Uterus (tissue), 3 donors: ENCODE measurements at regions not wholly inside any gene's neighbourhood (a gene's known extent, or its start where the extent isn't known, plus 50 kb on each side); places are given as distances from the start of the nearest gene placed in this dataset.

Experiments used
- DNase-seq, 2 donors: peaks; one replicate each; pipeline ENCODE4 v3.0.0-alpha.2; 2019 to 2020
- H3K27ac ChIP-seq, 2 donors: fragments of 200-600 bp; sonication (generic); 1 replicate in 1 of 2; 2 replicates in 1 of 2; pipeline ENCODE4 v1.5.1; 2016 to 2018
- H3K27me3 ChIP-seq, 2 donors: fragments of 200-600 bp; sonication (generic); one replicate each; pipeline ENCODE4 v1.5.1; 2018 to 2019; ENCODE audit warnings: control low read depth in 1 of 2
- H3K36me3 ChIP-seq, 2 donors: fragments of 200-600 bp; sonication (generic); one replicate each; pipeline ENCODE4 v1.5.1; 2019; ENCODE audit warnings: control low read depth in 1 of 2
- H3K4me1 ChIP-seq, 2 donors: fragments of 200-600 bp; sonication (generic); one replicate each; pipeline ENCODE4 v1.5.1; 2018 to 2019; ENCODE audit warnings: control low read depth in 1 of 2
- H3K4me3 ChIP-seq, 2 donors: fragments of 200-600 bp; sonication (generic); 1 replicate in 1 of 2; 2 replicates in 1 of 2; pipeline ENCODE4 v1.5.1; 2018 to 2019; ENCODE audit warnings: mild to moderate bottlenecking in 1 of 2
- H3K9me3 ChIP-seq, 2 donors: fragments of 200-600 bp; sonication (generic); one replicate each; pipeline ENCODE4 v1.5.1; 2019; ENCODE audit warnings: control low read depth in 1 of 2
- CTCF ChIP-seq, 4 experiments: fragments of 200-600 bp in 2 of 4; fragments of 450-650 bp in 2 of 4; sonication (generic) in 2 of 4; IDR thresholded peaks; one replicate each; pipeline ENCODE4 v1.5.1; 2016 to 2019; ENCODE audit warnings: antibody characterized with exemption in 4 of 4, mild to moderate bottlenecking in 2 of 4, moderate library complexity in 1 of 4
- POLR2A ChIP-seq, 2 donors: fragments of 450-650 bp; IDR thresholded peaks; one replicate each; pipeline ENCODE4 v1.6.1; 2016; ENCODE audit warnings: antibody characterized with exemption in 2 of 2, mild to moderate bottlenecking in 1 of 2, moderate library complexity in 1 of 2
- intact Hi-C: fragments of 100-400 bp; cut with DNase I; formaldehyde crosslinking; loops from one replicate; pipeline ENCODE4 v1.15.1; 2023; ENCODE audit warnings: low total_unique reads
- donor health status: DM: yes; HTN: yes; CAD: no.

DNA sequence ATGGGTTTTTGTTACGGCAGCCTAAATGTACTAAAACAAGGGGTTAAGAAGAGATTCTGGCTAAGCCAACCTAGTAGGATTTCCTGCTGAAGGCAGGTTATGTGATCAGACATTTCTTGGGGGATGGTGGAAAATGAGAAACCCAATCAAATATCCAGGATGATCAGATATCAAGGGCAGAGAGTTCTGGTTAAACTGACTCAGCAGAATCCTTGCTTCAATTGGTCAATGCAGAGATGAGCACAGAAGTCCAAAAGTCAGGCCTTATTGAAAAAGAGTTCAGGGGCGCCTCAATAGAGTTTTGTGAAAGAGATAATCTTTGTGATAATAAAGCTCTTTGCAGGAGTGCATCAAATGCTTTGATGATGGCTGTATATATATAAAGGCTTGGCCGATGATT lies 237.1 kb downstream of the AMY1C start:
- intact Hi-C loops: no loop called here
- TF ChIP-seq CTCF (IDR thresholded peaks at IDR 0.05) (no peak), POLR2A (IDR thresholded peaks at IDR 0.05) (no peak)
- no peak for DNase-seq

GRCh38 chr1:103997631-103998030 lies 247.9 kb downstream of the AMY1C start:
- Histone ChIP-seq H3K9me3 (no peaks in the 10 kb centered on the region), H3K27ac (no peak overlapping the region), H3K27me3 (no peaks in the 10 kb centered on the region), H3K36me3 (no peaks in the 10 kb centered on the region), H3K4me3 (no peak overlapping the region), H3K4me1 (no peaks in the 10 kb centered on the region)
- intact Hi-C loops: no loop called here
- no peak for TF ChIP-seq POLR2A (IDR thresholded peaks at IDR 0.05)
- no peak for TF ChIP-seq CTCF (IDR thresholded peaks at IDR 0.05)
- no peak for DNase-seq

More for the DNA sequence above, 237.1 kb downstream of the AMY1C start:
- no peak overlapping the region for H3K4me3 ChIP-seq
- H3K27me3 ChIP-seq: no peaks in the 10 kb centered on the region
- no peaks in the 10 kb centered on the region for H3K9me3 ChIP-seq
- no peaks in the 10 kb centered on the region for H3K36me3 ChIP-seq
- no peaks in the 10 kb centered on the region for H3K4me1 ChIP-seq
- H3K27ac ChIP-seq: no peak overlapping the region

- DNase-seq: no peak
- H3K9me3 ChIP-seq: no peaks in the 10 kb centered on the region
Observed at GRCh38 chr1:104018922-104019674, 269.4 kb downstream of the AMY1C start.

GRCh38 chr1:104019675-104020049 lies 270.0 kb downstream of the AMY1C start:
- Histone ChIP-seq H3K27ac (no peak overlapping the region), H3K27me3 (no peaks in the 10 kb centered on the region), H3K9me3 (no peaks in the 10 kb centered on the region), H3K4me1 (no peaks in the 10 kb centered on the region), H3K4me3 (no peak overlapping the region), H3K36me3 (no peaks in the 10 kb centered on the region)
- TF ChIP-seq CTCF (IDR thresholded peaks at IDR 0.05): no peak
- no peak for TF ChIP-seq POLR2A (IDR thresholded peaks at IDR 0.05)
- intact Hi-C loops: no loop called here
- DNase-seq: no peak

More at GRCh38 chr1:104018922-104019674, 269.4 kb downstream of the AMY1C start:
- Histone ChIP-seq H3K4me3 (no peak overlapping the region), H3K27ac (no peak overlapping the region), H3K36me3 (no peaks in the 10 kb centered on the region), H3K27me3 (no peaks in the 10 kb centered on the region), H3K4me1 (no peaks in the 10 kb centered on the region)
- intact Hi-C loops: no loop called here
- no peak for TF ChIP-seq CTCF (IDR thresholded peaks at IDR 0.05)
- no peak for TF ChIP-seq POLR2A (IDR thresholded peaks at IDR 0.05)

- DNase-seq: no peak
- no peak overlapping the region for H3K27ac ChIP-seq
- no peaks in the 10 kb centered on the region for H3K36me3 ChIP-seq
- no peak for TF ChIP-seq POLR2A (IDR thresholded peaks at IDR 0.05)
- no peak for TF ChIP-seq CTCF (IDR thresholded peaks at IDR 0.05)
- no peaks in the 10 kb centered on the region for H3K9me3 ChIP-seq
- H3K4me3 ChIP-seq: no peak overlapping the region
- no peaks in the 10 kb centered on the region for H3K4me1 ChIP-seq
- intact Hi-C loops: no loop called here
- no peaks in the 10 kb centered on the region for H3K27me3 ChIP-seq
Observed at GRCh38 chr1:104028416-104029035, 278.8 kb downstream of the AMY1C start.
